Activated T-cell treated with anti-CD3 and anti-CD28 coated beads for 48 hours (primary cell): ENCODE measurements at regions not wholly inside any gene's neighbourhood (a gene's known extent, or its start where the extent isn't known, plus 50 kb on each side); places are given as distances from the start of the nearest gene placed in this dataset.

Source experiments
- DNase-seq: peaks from one replicate; pipeline ENCODE4 v3.0.0-alpha.2; 2020; ENCODE audit warnings: low read depth

GRCh38 chr1:56073206-56073605 lies 506.2 kb downstream of the PLPP3 start:
- DNase-seq: no peak

GRCh38 chr1:56072310-56072709 lies 507.1 kb downstream of the PLPP3 start:
- no peak for DNase-seq

GRCh38 chr1:56071351-56071750 lies 508.0 kb downstream of the PLPP3 start:
- DNase-seq: no peak

GRCh38 chr1:56070601-56071000 lies 508.8 kb downstream of the PLPP3 start:
- DNase-seq: no peak

GRCh38 chr1:56069824-56070223 lies 509.5 kb downstream of the PLPP3 start:
- no peak for DNase-seq

GRCh38 chr1:56068908-56069307 lies 510.5 kb downstream of the PLPP3 start:
- no peak for DNase-seq

GRCh38 chr1:56068210-56068609 lies 511.2 kb downstream of the PLPP3 start:
- no peak for DNase-seq

GRCh38 chr1:56065729-56066128 lies 513.6 kb downstream of the PLPP3 start:
- DNase-seq: no peak

GRCh38 chr1:56064705-56065104 lies 514.7 kb downstream of the PLPP3 start:
- DNase-seq: no peak

GRCh38 chr1:56063461-56063860 lies 515.9 kb downstream of the PLPP3 start:
- DNase-seq: no peak

GRCh38 chr1:56062625-56063024 lies 516.7 kb downstream of the PLPP3 start:
- DNase-seq: no peak

- DNase-seq: no peak
Observed at GRCh38 chr1:56061824-56062223, 517.5 kb downstream of the PLPP3 start.

GRCh38 chr1:56060906-56061305 lies 518.5 kb downstream of the PLPP3 start:
- no peak for DNase-seq

GRCh38 chr1:56057466-56058405 lies 521.6 kb downstream of the PLPP3 start:
- no peak for DNase-seq

- DNase-seq: no peak
Observed at GRCh38 chr1:56056438-56057287, 522.7 kb downstream of the PLPP3 start.

- DNase-seq: no peak
Observed at GRCh38 chr1:56054959-56055358, 524.4 kb downstream of the PLPP3 start.

- DNase-seq: no peak
Observed at GRCh38 chr1:56052041-56052440, 527.3 kb downstream of the PLPP3 start.

- DNase-seq: no peak
Observed at GRCh38 chr1:56050911-56051310, 528.5 kb downstream of the PLPP3 start.

- no peak for DNase-seq
Observed at GRCh38 chr1:56045477-56045876, 533.9 kb downstream of the PLPP3 start.

- no peak for DNase-seq
Observed at GRCh38 chr1:56045062-56045461, 534.3 kb downstream of the PLPP3 start.

- no peak for DNase-seq
Observed at GRCh38 chr1:56036479-56036878, 542.9 kb downstream of the PLPP3 start.

GRCh38 chr1:56034847-56035481 lies 544.4 kb downstream of the PLPP3 start:
- DNase-seq: no peak

- DNase-seq: no peak
Observed at GRCh38 chr1:56034222-56034621, 545.1 kb downstream of the PLPP3 start.
